Activated CD8-positive, alpha-beta T cell treated with anti-CD3 and anti-CD28 coated beads for 36 hours (primary cell): ENCODE measurements at regions not wholly inside any gene's neighbourhood (a gene's known extent, or its start where the extent isn't known, plus 50 kb on each side); places are given as distances from the start of the nearest gene placed in this dataset.

ENCODE experiments used
- ATAC-seq: fragments of 200-7000 bp; cut with Tn5 transposase; one replicate; pipeline ENCODE4 v1.10.0; 2021; ENCODE audit warnings: mild to moderate bottlenecking, moderate library complexity
- CTCF ChIA-PET: fragments of 350-600 bp; sonication (Branson Sonifier 250); formaldehyde crosslinking; loops from one replicate; lab custom pipeline; 2021; ENCODE audit warnings: antibody characterized with exemption; lab: Charles Lee
- POLR2A ChIA-PET: fragments of 350-600 bp; sonication (Branson Sonifier 250); formaldehyde crosslinking; loops from one replicate; lab custom pipeline; 2021; ENCODE audit warnings: antibody characterized with exemption; lab: Charles Lee
- DNase-seq: peaks from one replicate; pipeline ENCODE4 v3.0.0-alpha.2; 2020
- H3K27ac Mint-ChIP-seq: one replicate; pipeline ENCODE4 v1.8.0; 2021; ENCODE audit warnings: mild to moderate bottlenecking, mixed read lengths
- H3K27me3 Mint-ChIP-seq: one replicate; pipeline ENCODE4 v1.8.0; 2021; ENCODE audit warnings: mixed read lengths
- H3K36me3 Mint-ChIP-seq: one replicate; pipeline ENCODE4 v1.8.0; 2021; ENCODE audit warnings: low read depth, mixed read lengths
- H3K4me1 Mint-ChIP-seq: one replicate; pipeline ENCODE4 v1.8.0; 2021; ENCODE audit warnings: low read depth, mixed read lengths
- H3K4me3 Mint-ChIP-seq: one replicate; pipeline ENCODE4 v1.8.0; 2021; ENCODE audit warnings: mild to moderate bottlenecking, moderate library complexity, mixed read lengths
- H3K9me3 Mint-ChIP-seq: one replicate; pipeline ENCODE4 v1.8.0; 2021; ENCODE audit warnings: mixed read lengths
- intact Hi-C: fragments of 100-400 bp; cut with micrococcal nuclease; formaldehyde crosslinking; loops from one replicate; pipeline ENCODE4 v1.10.0; 2022
- TF ChIP-seq, protein P1 (sequence below): fragments of 200-600 bp; IDR thresholded peaks from one replicate; pipeline ENCODE4 v1.8.0; 2022; ENCODE audit warnings: antibody characterized with exemption, mild to moderate bottlenecking

- peak overlapping the region; percentile 89 for H3K27ac Mint-ChIP-seq
- H3K4me3 Mint-ChIP-seq = peak overlapping the region; percentile 92
- ChIA-PET CTCF (interaction anchor here (0.9 to 4.4 kb wide), 20 partner anchors 14 to 98 kb away, joined by 3 to 35 read pairs (median 3); no protein-coding TSS in a partner anchor), POLR2A (interaction anchor here (1.1 to 5.5 kb wide), 16 partner anchors 8 to 74 kb away, joined by 3 to 52 read pairs (median 4); no protein-coding TSS in a partner anchor)
- no peaks in the 10 kb centered on the region for H3K27me3 Mint-ChIP-seq
- ATAC-seq = peak; percentile 0
- peaks cover 61% of the 10 kb centered on the region for H3K4me1 Mint-ChIP-seq
- H3K9me3 Mint-ChIP-seq = no peaks in the 10 kb centered on the region
- peaks cover 20% of the 10 kb centered on the region for H3K36me3 Mint-ChIP-seq
- no peak for DNase-seq
- intact Hi-C loops = loop anchor here (5.0 kb wide), 1 partner anchor 43 kb away; no protein-coding TSS in a partner anchor
- TF ChIP-seq, protein P1, sequence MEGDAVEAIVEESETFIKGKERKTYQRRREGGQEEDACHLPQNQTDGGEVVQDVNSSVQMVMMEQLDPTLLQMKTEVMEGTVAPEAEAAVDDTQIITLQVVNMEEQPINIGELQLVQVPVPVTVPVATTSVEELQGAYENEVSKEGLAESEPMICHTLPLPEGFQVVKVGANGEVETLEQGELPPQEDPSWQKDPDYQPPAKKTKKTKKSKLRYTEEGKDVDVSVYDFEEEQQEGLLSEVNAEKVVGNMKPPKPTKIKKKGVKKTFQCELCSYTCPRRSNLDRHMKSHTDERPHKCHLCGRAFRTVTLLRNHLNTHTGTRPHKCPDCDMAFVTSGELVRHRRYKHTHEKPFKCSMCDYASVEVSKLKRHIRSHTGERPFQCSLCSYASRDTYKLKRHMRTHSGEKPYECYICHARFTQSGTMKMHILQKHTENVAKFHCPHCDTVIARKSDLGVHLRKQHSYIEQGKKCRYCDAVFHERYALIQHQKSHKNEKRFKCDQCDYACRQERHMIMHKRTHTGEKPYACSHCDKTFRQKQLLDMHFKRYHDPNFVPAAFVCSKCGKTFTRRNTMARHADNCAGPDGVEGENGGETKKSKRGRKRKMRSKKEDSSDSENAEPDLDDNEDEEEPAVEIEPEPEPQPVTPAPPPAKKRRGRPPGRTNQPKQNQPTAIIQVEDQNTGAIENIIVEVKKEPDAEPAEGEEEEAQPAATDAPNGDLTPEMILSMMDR = no peak
These were observed 234.5 kb downstream of the SEC14L1 start for GRCh38 chr17:77375108-77375916.

DNA sequence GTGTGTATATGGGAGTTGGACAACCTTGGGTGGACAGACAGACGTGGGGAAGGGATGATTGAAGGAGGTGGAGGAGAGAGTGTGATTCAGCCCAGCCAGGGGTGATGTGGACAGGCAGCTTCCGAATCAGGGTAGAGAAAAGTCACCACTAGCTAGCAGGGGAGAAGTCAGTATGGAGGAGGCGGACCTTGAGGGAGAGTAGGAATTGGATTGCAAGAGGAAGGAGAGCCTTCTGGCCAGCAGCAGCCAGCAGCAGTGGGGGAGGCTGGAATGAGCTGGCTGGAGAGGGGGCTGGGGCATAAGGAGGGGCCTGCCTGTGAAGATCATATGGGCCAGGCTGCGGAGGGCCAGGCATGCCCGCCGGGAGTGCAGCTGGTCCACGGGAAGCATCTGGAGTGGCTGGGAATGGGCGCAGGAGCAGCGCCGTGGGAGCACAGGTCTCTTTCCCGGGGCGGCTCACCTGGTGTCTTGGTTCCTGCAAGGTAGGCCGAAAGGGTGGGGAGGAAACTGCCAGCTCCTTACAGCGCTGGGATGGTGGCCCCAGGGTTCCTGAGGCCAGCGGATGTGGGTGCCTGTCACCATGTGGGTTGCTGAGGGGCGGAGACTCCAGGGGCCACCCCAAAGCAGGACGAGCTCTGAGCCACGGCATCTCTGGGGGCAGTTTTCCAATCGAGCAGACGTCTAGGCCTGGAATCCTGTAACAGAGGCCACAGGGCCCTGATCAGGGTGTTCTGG, 235.3 kb downstream of the SEC14L1 start:
- Mint-ChIP-seq H3K4me1 (peaks cover 65% of the 10 kb centered on the region), H3K36me3 (peaks cover 20% of the 10 kb centered on the region), H3K4me3 (peak overlapping the region; percentile 92), H3K9me3 (no peaks in the 10 kb centered on the region), H3K27ac (peak overlapping the region; percentile 89), H3K27me3 (no peaks in the 10 kb centered on the region)
- POLR2A ChIA-PET = interaction anchor here (1.1 to 5.5 kb wide), 9 partner anchors 9 to 99 kb away, joined by 4 to 52 read pairs (median 10); no protein-coding TSS in a partner anchor
- intact Hi-C loops = loop anchor here (5.0 kb wide), 1 partner anchor 44 kb away; no protein-coding TSS in a partner anchor
- ATAC-seq = peak; percentile 69
- CTCF ChIA-PET = interaction anchor here (0.8 to 4.4 kb wide), 14 partner anchors 13 to 119 kb away, joined by 3 to 35 read pairs (median 4); no protein-coding TSS in a partner anchor
- DNase-seq = peak; percentile 91
- TF ChIP-seq, protein P1 = no peak

GRCh38 chr17:77376795-77377709, 236.3 kb downstream of the SEC14L1 start:
- CTCF ChIA-PET = interaction anchor here (1.0 to 4.4 kb wide), 10 partner anchors 12 to 118 kb away, joined by 3 to 35 read pairs (median 6); no protein-coding TSS in a partner anchor

More at GRCh38 chr17:77376795-77377709, 236.3 kb downstream of the SEC14L1 start:
- intact Hi-C loops = loop anchor here (5.0 kb wide), 1 partner anchor 45 kb away; no protein-coding TSS in a partner anchor
- DNase-seq (no peak), ATAC-seq (no peak)
- Mint-ChIP-seq H3K9me3 (no peaks in the 10 kb centered on the region), H3K27me3 (no peaks in the 10 kb centered on the region), H3K27ac (peak overlapping the region; percentile 89), H3K4me3 (peak overlapping the region; percentile 92), H3K4me1 (peaks cover 65% of the 10 kb centered on the region), H3K36me3 (peaks cover 20% of the 10 kb centered on the region)
- TF ChIP-seq, protein P1 = no peak
- POLR2A ChIA-PET = interaction anchor here (0.9 to 5.5 kb wide), 9 partner anchors 10 to 98 kb away, joined by 3 to 52 read pairs (median 10); no protein-coding TSS in a partner anchor
